COR-L47 (cell line): ENCODE measurements at regions not wholly inside any gene's neighbourhood (a gene's known extent, or its start where the extent isn't known, plus 50 kb on each side); places are given as distances from the start of the nearest gene placed in this dataset.
"Not testable (repeated sequence)": the region's sequence is repeated elsewhere in the genome, so short reads cannot be mapped to it uniquely, and the experiment has no call there.

Experiments
- DNase-seq: peaks from one replicate; lab custom pipeline; 2025; lab: John Stamatoyannopoulos, UW

GRCh38 chr5:40453689-40454088 lies 226.0 kb upstream of the PTGER4 start:
- no peak for DNase-seq

DNA sequence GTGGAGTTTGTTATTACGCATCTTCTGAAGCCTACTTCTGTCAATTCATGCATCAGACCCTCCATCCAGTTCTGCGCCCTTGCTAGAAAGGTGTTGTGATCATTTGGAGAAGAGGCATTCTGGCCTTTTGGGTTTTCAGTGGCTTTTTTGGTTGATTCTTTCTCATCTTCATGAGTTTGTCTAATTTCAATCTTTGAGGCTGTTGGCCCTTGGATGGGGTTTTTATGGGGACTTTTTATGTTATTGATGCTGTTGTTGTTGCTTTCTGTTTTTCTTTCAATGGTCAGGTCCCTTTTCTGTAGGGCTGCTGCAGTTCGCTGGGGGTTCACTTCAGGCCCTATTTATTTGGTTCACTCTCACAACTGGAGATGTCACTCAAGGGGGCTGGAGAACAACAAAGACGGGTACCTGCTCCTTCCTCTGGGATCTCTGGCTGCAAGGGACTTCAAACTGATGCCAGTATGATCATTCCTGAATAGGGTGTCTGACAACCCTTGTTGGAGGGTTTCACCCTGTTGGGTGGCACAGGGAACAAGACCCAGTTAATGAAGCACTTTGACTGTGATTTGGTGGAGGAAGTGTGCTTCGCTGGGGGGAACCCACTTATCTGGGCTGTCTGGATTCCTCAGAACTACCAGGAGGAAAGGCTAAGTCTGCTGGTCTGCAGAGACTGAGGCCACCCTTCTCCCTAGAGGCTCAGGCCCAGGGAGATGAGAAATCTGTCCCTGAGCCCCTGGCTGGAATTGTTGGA lies 226.7 kb upstream of the PTGER4 start:
- no peak for DNase-seq

GRCh38 chr5:40447438-40447837 lies 232.3 kb upstream of the PTGER4 start:
- no peak for DNase-seq

GRCh38 chr5:40446910-40447309 lies 232.8 kb upstream of the PTGER4 start:
- DNase-seq = no peak

- no peak for DNase-seq
These were observed 237.4 kb upstream of the PTGER4 start for GRCh38 chr5:40442346-40442745.

- no peak for DNase-seq
These were observed 238.0 kb upstream of the PTGER4 start for GRCh38 chr5:40441733-40442132.

DNA sequence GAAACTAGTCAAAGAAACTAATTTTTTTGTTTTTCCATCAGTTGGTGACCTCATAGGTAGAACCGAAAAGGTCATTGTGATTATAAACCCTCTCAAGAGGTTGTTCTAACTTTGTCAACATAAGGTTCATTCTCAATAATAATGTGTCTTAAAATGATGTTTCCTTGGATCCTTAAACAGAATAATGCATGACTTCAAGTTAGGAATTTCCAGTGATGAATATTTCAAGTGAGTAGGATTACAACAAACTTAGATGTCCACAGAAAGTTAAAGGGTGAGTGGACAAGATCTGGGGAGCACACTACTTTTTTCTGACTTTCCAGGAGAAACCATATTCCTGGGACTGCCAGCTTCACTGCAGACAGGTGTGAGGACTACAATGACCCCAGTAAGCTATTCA lies 239.0 kb upstream of the PTGER4 start:
- no peak for DNase-seq

- not testable (repeated sequence) for DNase-seq
These were observed 240.6 kb upstream of the PTGER4 start for GRCh38 chr5:40439103-40439502.

GRCh38 chr5:40438646-40439045 lies 241.1 kb upstream of the PTGER4 start:
- DNase-seq = not testable (repeated sequence)

DNA sequence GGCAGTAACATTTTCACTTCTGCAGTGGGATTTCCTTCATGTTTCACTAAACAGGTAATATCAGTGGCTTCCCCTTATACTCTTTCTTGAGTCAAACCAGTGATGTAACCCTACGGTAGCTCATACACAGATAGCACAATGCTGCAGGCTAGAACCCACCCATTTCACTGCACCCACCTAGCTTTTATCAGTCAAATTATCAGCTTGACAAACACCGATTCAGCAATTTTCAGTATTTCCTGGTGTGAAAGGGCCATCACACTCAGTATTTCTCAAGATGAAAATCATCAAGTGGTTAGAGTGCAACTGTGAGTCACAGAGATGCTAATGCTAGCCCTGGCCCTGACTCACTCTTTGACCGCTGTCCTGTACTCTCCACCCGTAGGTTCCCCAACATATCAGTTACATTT lies 242.3 kb upstream of the PTGER4 start:
- no peak for DNase-seq

DNA sequence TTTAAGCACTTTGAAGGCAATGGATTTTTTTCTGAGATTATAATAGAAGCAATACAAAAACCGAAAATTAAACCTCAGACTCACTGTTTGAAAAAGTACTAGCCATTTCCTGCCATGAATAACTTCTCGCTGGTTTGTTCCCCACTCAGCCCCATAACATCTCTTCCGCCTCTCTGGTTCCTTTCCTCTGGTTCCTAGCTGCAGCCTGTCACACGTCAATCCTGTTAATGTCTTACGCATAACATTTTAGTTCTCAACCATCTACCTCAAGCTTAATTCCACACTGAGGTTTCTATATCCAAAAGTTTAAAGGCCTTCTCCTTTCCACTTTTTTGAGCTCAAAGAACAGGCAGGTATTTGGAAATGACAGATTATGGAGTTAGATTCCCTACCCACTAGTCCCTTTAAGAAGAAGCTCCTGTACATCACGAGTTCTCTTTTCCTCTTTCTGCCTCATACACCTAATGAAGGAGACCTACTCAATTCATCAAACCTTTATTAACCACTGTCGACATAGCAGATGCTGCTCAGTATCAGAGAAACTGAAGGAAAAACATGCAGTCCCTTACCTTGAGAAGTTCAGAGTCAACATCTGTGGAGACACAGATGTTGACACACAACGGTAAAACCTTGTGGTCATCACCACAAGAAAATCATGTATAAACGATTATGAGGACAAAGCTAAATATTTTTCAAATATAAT lies 243.0 kb upstream of the PTGER4 start:
- no peak for DNase-seq

DNA sequence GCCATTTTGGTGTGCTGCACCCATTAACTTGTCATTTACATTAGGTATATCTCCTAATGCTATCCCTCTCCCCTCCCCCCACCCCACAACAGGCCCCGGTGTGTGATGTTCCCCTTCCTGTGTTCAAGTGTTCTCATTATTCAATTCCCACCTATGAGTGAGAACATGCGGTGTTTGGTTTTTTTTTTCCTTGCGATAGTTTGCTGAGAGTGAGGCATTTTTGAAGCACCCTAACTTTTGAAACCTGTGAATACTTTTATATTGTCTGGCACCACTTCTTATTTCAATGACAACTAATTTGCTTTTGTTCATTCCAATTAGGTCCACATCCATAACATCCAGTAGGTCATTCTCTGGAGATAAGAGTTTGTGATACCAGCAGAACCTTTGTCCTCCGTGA lies 244.0 kb upstream of the PTGER4 start:
- DNase-seq = not testable (repeated sequence)

DNA sequence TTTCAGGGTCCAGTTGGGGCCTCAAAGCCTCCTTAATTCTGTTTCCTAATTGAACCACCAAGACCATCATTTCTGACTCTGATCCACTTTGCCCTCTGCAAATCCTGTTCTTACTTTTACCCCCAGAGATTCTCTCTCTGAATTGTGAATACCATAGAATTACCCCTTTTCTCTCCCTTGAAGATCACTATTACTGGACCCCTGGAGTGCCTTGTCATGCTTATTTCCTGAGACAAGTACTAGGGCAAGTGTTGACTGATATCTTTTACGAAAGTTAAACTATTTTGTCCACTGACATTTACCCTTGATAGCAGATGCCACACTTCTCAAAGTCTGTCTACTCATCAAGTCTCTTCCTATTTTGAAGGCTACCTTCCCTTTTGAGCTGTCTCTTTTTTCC lies 246.9 kb upstream of the PTGER4 start:
- DNase-seq = no peak

DNA sequence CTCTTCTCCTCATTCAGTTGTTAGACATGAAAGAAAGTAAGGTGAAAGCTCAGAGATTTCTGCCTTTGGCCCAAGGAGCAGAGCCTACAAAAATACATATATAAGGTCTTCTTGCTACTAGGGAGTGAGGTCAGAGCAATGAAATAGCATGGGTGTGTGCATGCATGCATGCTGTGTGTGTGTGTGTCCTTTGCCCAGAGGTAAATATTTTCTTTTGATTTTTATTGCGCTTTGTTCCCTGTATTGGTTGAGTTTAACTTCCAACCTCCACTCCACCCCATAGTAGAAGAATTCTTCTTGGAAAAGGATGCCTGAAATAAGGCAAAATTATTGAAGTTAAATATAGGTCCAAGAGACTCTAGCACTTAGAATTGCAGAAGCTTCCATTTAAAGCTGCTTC lies 248.0 kb upstream of the PTGER4 start:
- no peak for DNase-seq

- no peak for DNase-seq
These were observed 249.5 kb upstream of the PTGER4 start for GRCh38 chr5:40430101-40430710.

GRCh38 chr5:40429258-40430100 lies 250.2 kb upstream of the PTGER4 start:
- DNase-seq = no peak

DNA sequence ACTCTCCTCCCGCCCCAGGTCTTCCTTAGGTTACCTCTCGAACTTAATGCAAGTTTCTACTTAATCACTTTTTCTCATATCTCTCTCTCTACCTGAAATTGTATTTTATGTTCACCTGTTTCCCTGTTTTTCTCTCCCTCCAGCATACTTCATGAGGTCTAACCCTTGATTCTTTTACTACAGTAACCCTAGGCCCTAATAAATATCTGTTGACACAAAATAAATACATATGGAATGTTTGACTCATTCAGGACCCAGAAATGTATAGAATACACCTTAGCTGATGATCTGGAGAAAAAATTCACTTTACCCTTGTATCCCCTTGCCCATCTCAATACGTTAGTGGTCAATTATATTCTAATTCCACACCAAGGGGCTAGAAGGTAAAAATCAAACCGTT lies 250.9 kb upstream of the PTGER4 start:
- no peak for DNase-seq

GRCh38 chr5:40428126-40428525 lies 251.6 kb upstream of the PTGER4 start:
- no peak for DNase-seq

DNA sequence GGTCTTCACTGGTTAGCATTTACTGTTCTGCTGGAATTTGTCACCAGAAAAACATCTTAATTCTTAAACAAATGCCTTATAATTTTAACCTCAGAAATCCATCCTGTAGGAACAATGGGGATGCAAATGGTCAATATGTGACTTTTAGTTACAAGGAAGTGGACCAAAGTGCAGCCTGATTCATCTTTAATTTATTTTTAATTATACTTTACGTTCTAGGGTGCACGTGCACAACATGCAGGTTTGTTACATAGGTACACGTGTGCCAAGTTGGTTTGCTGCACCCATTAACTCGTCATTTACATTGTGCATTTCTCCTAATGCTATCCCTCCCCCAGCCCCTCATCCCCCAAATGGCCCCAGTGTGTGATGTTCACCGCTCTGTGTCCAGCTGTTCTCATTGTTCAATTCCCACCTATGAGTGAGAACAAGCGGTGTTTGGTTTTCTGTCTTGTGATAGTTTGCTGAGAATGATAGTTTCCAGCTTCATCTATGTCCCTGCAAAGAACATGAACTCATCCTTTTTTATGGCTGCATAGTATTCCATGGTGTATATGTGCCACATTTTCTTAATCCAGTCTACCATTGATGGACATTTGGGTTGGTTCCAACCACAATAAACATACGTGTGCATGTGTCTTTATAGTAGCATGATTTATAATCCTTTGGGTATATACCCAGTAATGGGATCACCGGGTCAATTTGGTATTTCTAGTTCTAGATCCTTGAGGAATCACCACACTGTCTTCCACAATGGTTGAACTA lies 262.5 kb upstream of the PTGER4 start:
- not testable (repeated sequence) for DNase-seq

DNA sequence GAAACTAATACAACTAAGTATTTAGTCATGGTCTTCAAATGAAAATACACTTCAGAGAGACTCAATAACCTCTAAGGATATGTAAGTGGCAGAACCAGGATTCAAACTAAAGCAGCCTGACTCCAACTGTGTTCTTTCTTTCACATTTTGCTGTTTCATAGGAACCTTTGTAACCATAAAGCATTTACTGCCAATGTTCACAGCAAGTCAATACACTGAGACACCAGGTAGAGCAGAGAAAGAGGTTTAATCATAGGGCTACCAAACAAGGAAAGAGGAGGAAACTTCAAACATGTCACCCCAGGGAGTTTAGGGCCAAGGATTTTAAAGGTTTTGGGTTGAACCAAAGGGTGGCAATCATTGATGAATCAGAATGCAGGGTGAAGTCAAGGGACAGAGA lies 263.1 kb upstream of the PTGER4 start:
- no peak for DNase-seq

DNA sequence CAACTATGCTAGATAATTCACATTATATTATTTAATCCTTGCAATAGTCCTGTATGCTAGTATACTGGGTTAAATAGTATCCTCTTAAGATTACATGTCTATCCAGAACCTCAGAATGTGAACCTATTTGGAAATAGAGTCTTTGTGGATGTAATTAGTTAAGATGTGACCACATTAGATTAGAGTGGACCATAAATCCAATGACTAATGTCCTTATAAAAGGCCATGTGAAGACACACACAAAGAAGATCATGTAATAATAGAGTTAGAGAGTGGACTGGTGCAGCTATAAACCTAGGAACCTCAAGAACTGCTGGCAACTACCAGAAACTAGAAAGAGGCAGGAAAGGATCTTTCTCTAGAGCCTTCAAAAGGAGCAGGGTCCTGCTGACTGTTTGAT lies 263.6 kb upstream of the PTGER4 start:
- no peak for DNase-seq

GRCh38 chr5:40414922-40415321 lies 264.8 kb upstream of the PTGER4 start:
- no peak for DNase-seq
